Neuronal stem cell (in vitro differentiated cells): ENCODE measurements at regions not wholly inside any gene's neighbourhood (a gene's known extent, or its start where the extent isn't known, plus 50 kb on each side); places are given as distances from the start of the nearest gene placed in this dataset.

Source experiments
- DNase-seq: peaks from one replicate; pipeline ENCODE4 v3.0.0-alpha.2; 2013; ENCODE audit warnings: low spot score
- H2AFZ ChIP-seq: one replicate; pipeline ENCODE4 v1.6.1; 2013; ENCODE audit warnings: mild to moderate bottlenecking, low read length, inconsistent platforms
- H2AK5ac ChIP-seq: 2 replicates; pipeline ENCODE4 v1.6.1; 2013; ENCODE audit warnings: low read depth, mild to moderate bottlenecking, inconsistent platforms, low read length, moderate library complexity, mixed read lengths
- H2BK120ac ChIP-seq: 2 replicates; pipeline ENCODE4 v1.6.1; 2013; ENCODE audit warnings: low read depth, mild to moderate bottlenecking, inconsistent platforms, low read length, moderate library complexity, mixed read lengths
- H2BK12ac ChIP-seq: one replicate; pipeline ENCODE4 v1.6.1; 2013; ENCODE audit warnings: low read length, inconsistent platforms
- H2BK15ac ChIP-seq: 2 replicates; pipeline ENCODE4 v1.6.1; 2013; ENCODE audit warnings: mild to moderate bottlenecking, low read length, inconsistent platforms, mixed read lengths
- H2BK5ac ChIP-seq: one replicate; pipeline ENCODE4 v1.6.1; 2013; ENCODE audit warnings: inconsistent platforms, mild to moderate bottlenecking, low read length, moderate library complexity
- H3K14ac ChIP-seq: one replicate; pipeline ENCODE4 v1.6.1; 2013; ENCODE audit warnings: low read length, inconsistent platforms
- H3K18ac ChIP-seq: 2 replicates; pipeline ENCODE4 v1.6.1; 2013; ENCODE audit warnings: low read length, inconsistent platforms
- H3K23ac ChIP-seq: 2 replicates; pipeline ENCODE4 v1.6.1; 2013; ENCODE audit warnings: low read depth, mild to moderate bottlenecking, mixed read lengths, low read length, inconsistent platforms; ENCODE audit not compliant: poor library complexity
- H3K27ac ChIP-seq: replicated peaks from 3 replicates; pipeline ENCODE4 v1.5.1; 2013; ENCODE audit warnings: low read length, inconsistent platforms
- H3K27me3 ChIP-seq, 3 experiments: 2 replicates each; pipeline ENCODE4 v1.6.1; 2013; ENCODE audit warnings: low read length in 3 of 3, mild to moderate bottlenecking in 2 of 3, inconsistent platforms in 1 of 3, low read depth in 1 of 3, mixed read lengths in 1 of 3, moderate library complexity in 1 of 3; ENCODE audit not compliant: control insufficient read depth in 3 of 3, insufficient read depth in 3 of 3
- H3K36me3 ChIP-seq, 2 donors: replicated peaks in 1 of 2; 2 replicates each; pipeline ENCODE4 v1.6.1; 2013; ENCODE audit warnings: low read length in 2 of 2; ENCODE audit not compliant: control insufficient read depth in 2 of 2, insufficient read depth in 2 of 2
- H3K4ac ChIP-seq: 2 replicates; pipeline ENCODE4 v1.6.1; 2013; ENCODE audit warnings: inconsistent platforms, mild to moderate bottlenecking, low read length, moderate library complexity
- H3K4me1 ChIP-seq, 2 donors: 1 replicate in 1 of 2; 2 replicates in 1 of 2; pipeline ENCODE4 v1.6.1; 2013; ENCODE audit warnings: low read length in 2 of 2, low read depth in 1 of 2; ENCODE audit not compliant: control insufficient read depth in 2 of 2, insufficient read depth in 1 of 2
- H3K4me2 ChIP-seq: one replicate; pipeline ENCODE4 v1.6.1; 2013; ENCODE audit warnings: mild to moderate bottlenecking, low read length, inconsistent platforms; ENCODE audit not compliant: insufficient read depth, poor library complexity, severe bottlenecking
- H3K4me3 ChIP-seq, 2 donors: 2 replicates each; pipeline ENCODE4 v1.5.1; 2013; ENCODE audit warnings: low read length in 2 of 2, mild to moderate bottlenecking in 2 of 2, inconsistent platforms in 1 of 2, moderate library complexity in 1 of 2
- H3K79me1 ChIP-seq: one replicate; pipeline ENCODE4 v1.6.1; 2013; ENCODE audit warnings: low read depth, mild to moderate bottlenecking, inconsistent platforms, low read length, moderate library complexity
- H3K9ac ChIP-seq: one replicate; pipeline ENCODE4 v1.6.1; 2013; ENCODE audit warnings: mild to moderate bottlenecking, low read depth, low read length, inconsistent platforms; ENCODE audit not compliant: poor library complexity
- H3K9me3 ChIP-seq, 2 donors: replicated peaks in 1 of 2; 2 replicates each; pipeline versions ENCODE3 to v1.6.1; 2013; ENCODE audit warnings: low read length in 2 of 2, mild to moderate bottlenecking in 2 of 2, inconsistent platforms in 1 of 2, low read depth in 1 of 2, mixed read lengths in 1 of 2, moderate library complexity in 1 of 2; ENCODE audit not compliant: control insufficient read depth in 2 of 2, insufficient read depth in 1 of 2
- H4K8ac ChIP-seq: one replicate; pipeline ENCODE4 v1.6.1; 2013; ENCODE audit warnings: low read depth, mild to moderate bottlenecking, inconsistent platforms, low read length, moderate library complexity
- H4K91ac ChIP-seq: one replicate; pipeline ENCODE4 v1.6.1; 2013; ENCODE audit warnings: low read length, low read depth, mild to moderate bottlenecking, inconsistent platforms; ENCODE audit not compliant: poor library complexity
- WGBS, 2 donors: extraction: QIAGEN DNeasy Blood & Tissue Kit; methylation state at CpG; one replicate each; pipeline ENCODE4 v1.1.7; 2013; ENCODE audit warnings: missing lambda C conversion rate in 2 of 2, mixed read lengths in 1 of 2; ENCODE audit not compliant: insufficient read length in 2 of 2, insufficient replicate concordance in 1 of 2; ENCODE audit errors: extremely low coverage in 2 of 2; 5-methylcytosine and 5-hydroxymethylcytosine counted together

- Histone ChIP-seq H4K91ac (no peak overlapping the region), H3K23ac (no peak overlapping the region), H3K14ac (no peak overlapping the region), H2AK5ac (no peak overlapping the region), H3K36me3 (no peaks in the 10 kb centered on the region), H2BK15ac (no peak overlapping the region), H3K4me2 (no peak overlapping the region), H3K18ac (no peak overlapping the region), H3K9ac (no peak overlapping the region), H3K4me1 (no peaks in the 10 kb centered on the region), H2AFZ (no peak overlapping the region), H2BK5ac (no peak overlapping the region), H3K4me3 (no peak overlapping the region), H3K9me3 (peaks cover 0 to 3% of the 10 kb centered on the region in 2 donors), H2BK120ac (no peak overlapping the region), H2BK12ac (no peak overlapping the region), H3K79me1 (no peaks in the 10 kb centered on the region), H4K8ac (no peak overlapping the region), H3K27ac (no peak overlapping the region), H3K27me3 (no peaks in the 10 kb centered on the region), H3K4ac (no peak overlapping the region)
- no peak for DNase-seq
Observed at GRCh38 chr11:36953976-36954375, 355.9 kb upstream of the RAG2 start.

- DNase-seq = no peak
- WGBS, 2 donors = no CpG with 5 or more reads among the region's 7 CpGs
- no peak overlapping the region for H3K4me2 ChIP-seq
- no peaks in the 10 kb centered on the region for H3K4me1 ChIP-seq
- H2AK5ac ChIP-seq = no peak overlapping the region
- H3K4me3 ChIP-seq = no peak overlapping the region
- no peak overlapping the region for H2BK15ac ChIP-seq
- no peak overlapping the region for H2BK5ac ChIP-seq
- no peaks in the 10 kb centered on the region for H3K9me3 ChIP-seq
- H3K79me1 ChIP-seq = no peaks in the 10 kb centered on the region
- no peak overlapping the region for H4K8ac ChIP-seq
- H3K14ac ChIP-seq = no peak overlapping the region
- H3K27ac ChIP-seq = no peak overlapping the region
- no peak overlapping the region for H3K4ac ChIP-seq
- H3K18ac ChIP-seq = no peak overlapping the region
- no peak overlapping the region for H2BK12ac ChIP-seq
- no peak overlapping the region for H4K91ac ChIP-seq
- no peak overlapping the region for H3K9ac ChIP-seq
- H2AFZ ChIP-seq = no peak overlapping the region
- H2BK120ac ChIP-seq = no peak overlapping the region
- no peaks in the 10 kb centered on the region for H3K36me3 ChIP-seq
- H3K23ac ChIP-seq = no peak overlapping the region
- no peaks in the 10 kb centered on the region for H3K27me3 ChIP-seq
Observed at GRCh38 chr11:36948460-36949127, 350.6 kb upstream of the RAG2 start.

GRCh38 chr11:36945384-36945783, 347.3 kb upstream of the RAG2 start:
- Histone ChIP-seq H3K27ac (no peak overlapping the region), H3K18ac (no peak overlapping the region), H2BK120ac (no peak overlapping the region), H3K4me3 (no peak overlapping the region), H3K23ac (no peak overlapping the region), H3K79me1 (no peaks in the 10 kb centered on the region), H3K14ac (no peak overlapping the region), H2AK5ac (no peak overlapping the region), H3K36me3 (no peaks in the 10 kb centered on the region), H4K8ac (no peak overlapping the region), H2BK12ac (no peak overlapping the region), H3K9ac (no peak overlapping the region), H3K9me3 (no peaks in the 10 kb centered on the region), H3K27me3 (no peaks in the 10 kb centered on the region), H2BK5ac (no peak overlapping the region), H3K4me1 (peaks cover 0 to 1% of the 10 kb centered on the region in 2 donors), H4K91ac (no peak overlapping the region), H2AFZ (no peak overlapping the region), H3K4me2 (no peak overlapping the region), H3K4ac (no peak overlapping the region), H2BK15ac (no peak overlapping the region)
- no CpG with 5 or more reads among the region's 3 CpGs for WGBS, 2 donors
- DNase-seq = no peak

GRCh38 chr11:36933481-36933880, 335.4 kb upstream of the RAG2 start:
- no peak for DNase-seq
- no peaks in the 10 kb centered on the region for H3K9me3 ChIP-seq
- no peaks in the 10 kb centered on the region for H3K27me3 ChIP-seq
- no peaks in the 10 kb centered on the region for H3K4me1 ChIP-seq
- H3K23ac ChIP-seq = no peak overlapping the region
- no peak overlapping the region for H2BK15ac ChIP-seq
- H2AFZ ChIP-seq = no peak overlapping the region
- no peak overlapping the region for H2BK12ac ChIP-seq
- H3K4me2 ChIP-seq = no peak overlapping the region
- no peak overlapping the region for H3K9ac ChIP-seq
- H2BK5ac ChIP-seq = no peak overlapping the region
- H3K27ac ChIP-seq = no peak overlapping the region
- no peak overlapping the region for H2BK120ac ChIP-seq
- H4K8ac ChIP-seq = no peak overlapping the region
- H3K79me1 ChIP-seq = no peaks in the 10 kb centered on the region
- WGBS, 2 donors = no CpG with 5 or more reads among the region's 5 CpGs
- no peak overlapping the region for H4K91ac ChIP-seq
- H3K36me3 ChIP-seq = no peaks in the 10 kb centered on the region
- no peak overlapping the region for H3K4me3 ChIP-seq
- no peak overlapping the region for H3K4ac ChIP-seq
- H3K14ac ChIP-seq = no peak overlapping the region
- no peak overlapping the region for H3K18ac ChIP-seq
- no peak overlapping the region for H2AK5ac ChIP-seq
